Lower lobe of right lung (tissue), 2 donors: ENCODE measurements at regions not wholly inside any gene's neighbourhood (a gene's known extent, or its start where the extent isn't known, plus 50 kb on each side); places are given as distances from the start of the nearest gene placed in this dataset.

ENCODE experiments used
- ATAC-seq, 2 donors: fragments of 200-7000 bp; cut with Tn5 transposase; one replicate each; pipeline ENCODE4 v1.9.1; 2020 to 2022; ENCODE audit warnings: mild to moderate bottlenecking in 2 of 2, moderate library complexity in 2 of 2
- DNase-seq: peaks from one replicate; pipeline ENCODE4 v3.0.0-alpha.2; 2020
- H3K27ac ChIP-seq: fragments of 200-600 bp; one replicate; pipeline ENCODE4 v1.8.0; 2022
- H3K27me3 ChIP-seq: fragments of 200-600 bp; one replicate; pipeline ENCODE4 v1.8.0; 2022; ENCODE audit warnings: low read depth
- H3K36me3 ChIP-seq: fragments of 200-600 bp; one replicate; pipeline ENCODE4 v1.8.0; 2022; ENCODE audit warnings: mild to moderate bottlenecking
- H3K4me1 ChIP-seq: fragments of 200-600 bp; one replicate; pipeline ENCODE4 v1.8.0; 2022
- H3K4me3 ChIP-seq: fragments of 200-600 bp; one replicate; pipeline ENCODE4 v1.8.0; 2022; ENCODE audit warnings: mild to moderate bottlenecking
- H3K9me3 ChIP-seq: fragments of 200-600 bp; one replicate; pipeline ENCODE4 v1.8.0; 2022
- intact Hi-C: fragments of 100-400 bp; cut with DNase I; formaldehyde crosslinking; loops from one replicate; pipeline ENCODE4 v1.11.0; 2022
- TF ChIP-seq, protein P1 (sequence below): fragments of 200-600 bp; IDR thresholded peaks from one replicate; pipeline ENCODE4 v1.8.0; 2022; ENCODE audit warnings: antibody characterized with exemption, mild to moderate bottlenecking
- donor health status: DM: no; HTN: yes; CAD: no; lungs with severe emphysema.

DNA sequence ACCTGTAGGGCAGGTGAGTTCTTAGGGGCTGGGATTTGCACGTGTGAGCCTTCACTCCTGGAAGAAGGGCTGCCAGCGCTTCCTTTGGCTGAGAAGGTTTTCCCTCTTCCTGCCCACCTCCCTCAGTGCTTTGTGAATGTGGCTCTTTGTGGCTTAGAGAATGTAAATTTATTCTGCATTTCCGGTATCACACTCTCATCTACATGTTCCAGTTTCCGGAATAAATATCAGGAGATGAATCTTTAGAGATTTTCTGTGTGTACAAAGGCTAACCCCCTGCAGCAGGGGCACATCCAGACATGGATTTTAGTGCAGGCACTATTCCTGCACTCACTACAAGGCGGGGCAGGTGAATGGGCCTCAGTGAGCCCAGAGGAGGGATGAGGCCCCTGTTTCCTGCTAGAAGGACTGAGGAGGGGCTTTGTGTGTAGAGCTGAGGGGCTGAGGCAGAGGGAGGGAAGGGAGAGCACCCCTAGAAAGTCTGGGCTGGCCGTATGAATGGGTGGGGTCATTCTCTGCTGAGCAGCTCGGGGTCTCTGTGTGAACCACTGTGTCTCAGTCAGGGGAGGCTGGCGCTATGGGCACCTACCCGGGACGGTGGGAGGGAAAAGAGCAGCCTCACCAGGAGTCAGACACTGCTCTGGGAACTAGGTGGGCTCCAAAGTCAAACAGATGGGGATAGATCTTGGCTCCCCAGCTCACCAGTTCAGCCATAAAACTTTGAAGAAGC lies 207.5 kb downstream of the MATN1 start:
- no peak for ATAC-seq
- H3K4me1 ChIP-seq: no peaks in the 10 kb centered on the region
- no peaks in the 10 kb centered on the region for H3K9me3 ChIP-seq
- TF ChIP-seq, protein P1, sequence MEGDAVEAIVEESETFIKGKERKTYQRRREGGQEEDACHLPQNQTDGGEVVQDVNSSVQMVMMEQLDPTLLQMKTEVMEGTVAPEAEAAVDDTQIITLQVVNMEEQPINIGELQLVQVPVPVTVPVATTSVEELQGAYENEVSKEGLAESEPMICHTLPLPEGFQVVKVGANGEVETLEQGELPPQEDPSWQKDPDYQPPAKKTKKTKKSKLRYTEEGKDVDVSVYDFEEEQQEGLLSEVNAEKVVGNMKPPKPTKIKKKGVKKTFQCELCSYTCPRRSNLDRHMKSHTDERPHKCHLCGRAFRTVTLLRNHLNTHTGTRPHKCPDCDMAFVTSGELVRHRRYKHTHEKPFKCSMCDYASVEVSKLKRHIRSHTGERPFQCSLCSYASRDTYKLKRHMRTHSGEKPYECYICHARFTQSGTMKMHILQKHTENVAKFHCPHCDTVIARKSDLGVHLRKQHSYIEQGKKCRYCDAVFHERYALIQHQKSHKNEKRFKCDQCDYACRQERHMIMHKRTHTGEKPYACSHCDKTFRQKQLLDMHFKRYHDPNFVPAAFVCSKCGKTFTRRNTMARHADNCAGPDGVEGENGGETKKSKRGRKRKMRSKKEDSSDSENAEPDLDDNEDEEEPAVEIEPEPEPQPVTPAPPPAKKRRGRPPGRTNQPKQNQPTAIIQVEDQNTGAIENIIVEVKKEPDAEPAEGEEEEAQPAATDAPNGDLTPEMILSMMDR: no peak
- H3K27ac ChIP-seq: no peak overlapping the region
- peaks cover 8% of the 10 kb centered on the region for H3K27me3 ChIP-seq
- no peak overlapping the region for H3K4me3 ChIP-seq
- intact Hi-C loops: no loop called here
- no peaks in the 10 kb centered on the region for H3K36me3 ChIP-seq
- no peak for DNase-seq

DNA sequence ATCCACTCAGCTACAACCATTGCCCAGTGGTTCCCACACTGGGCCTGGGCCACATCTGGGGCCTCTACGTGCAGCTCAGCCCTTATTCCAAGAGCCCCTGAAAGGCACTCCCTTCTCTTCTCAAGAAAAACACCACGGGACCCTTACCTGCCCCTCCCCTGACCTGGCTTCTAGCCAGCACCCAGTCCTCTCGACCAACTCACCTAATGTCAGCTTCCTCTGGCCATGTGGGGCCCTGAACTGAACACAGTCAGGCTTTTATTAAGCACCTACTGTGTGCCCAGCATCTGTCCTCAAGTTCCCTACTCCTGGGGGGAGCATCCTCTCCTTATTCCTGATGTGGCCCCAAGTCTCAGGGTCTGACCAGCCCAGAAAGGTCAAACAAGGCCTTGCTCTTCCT lies 208.4 kb downstream of the MATN1 start:
- H3K36me3 ChIP-seq: no peaks in the 10 kb centered on the region
- DNase-seq (no peak), ATAC-seq (no peak)
- H3K9me3 ChIP-seq: no peaks in the 10 kb centered on the region
- H3K4me3 ChIP-seq: no peak overlapping the region
- H3K4me1 ChIP-seq: no peaks in the 10 kb centered on the region
- TF ChIP-seq, protein P1: no peak
- intact Hi-C loops: no loop called here
- no peak overlapping the region for H3K27ac ChIP-seq
- peaks cover 8% of the 10 kb centered on the region for H3K27me3 ChIP-seq

DNA sequence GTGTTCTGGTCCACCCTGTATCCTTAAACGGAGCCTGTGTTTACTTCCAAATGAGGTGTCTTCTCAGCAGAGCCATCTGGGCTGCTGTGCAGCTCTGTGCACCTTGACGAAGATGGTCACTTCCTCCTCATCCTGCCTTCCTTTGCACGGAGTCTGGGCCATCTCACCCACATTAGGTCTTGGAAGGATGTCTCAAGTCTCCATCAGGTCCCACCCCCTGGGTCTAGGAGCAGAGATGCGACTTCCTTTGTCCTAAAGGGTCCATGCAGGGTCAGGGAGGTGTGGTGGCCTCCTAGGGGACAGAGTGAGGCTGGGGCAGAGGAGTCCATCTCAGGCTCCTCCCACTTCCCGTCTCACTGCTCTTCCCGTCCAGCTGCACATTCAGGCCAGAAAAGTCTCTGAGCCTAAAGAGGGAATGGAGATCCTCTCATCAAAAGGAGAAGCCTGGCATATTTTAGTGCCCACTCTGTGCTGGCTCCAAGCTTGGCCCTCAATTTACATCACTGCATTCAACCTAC lies 209.2 kb downstream of the MATN1 start:
- no peak for DNase-seq
- TF ChIP-seq, protein P1: no peak
- intact Hi-C loops: no loop called here

DNA sequence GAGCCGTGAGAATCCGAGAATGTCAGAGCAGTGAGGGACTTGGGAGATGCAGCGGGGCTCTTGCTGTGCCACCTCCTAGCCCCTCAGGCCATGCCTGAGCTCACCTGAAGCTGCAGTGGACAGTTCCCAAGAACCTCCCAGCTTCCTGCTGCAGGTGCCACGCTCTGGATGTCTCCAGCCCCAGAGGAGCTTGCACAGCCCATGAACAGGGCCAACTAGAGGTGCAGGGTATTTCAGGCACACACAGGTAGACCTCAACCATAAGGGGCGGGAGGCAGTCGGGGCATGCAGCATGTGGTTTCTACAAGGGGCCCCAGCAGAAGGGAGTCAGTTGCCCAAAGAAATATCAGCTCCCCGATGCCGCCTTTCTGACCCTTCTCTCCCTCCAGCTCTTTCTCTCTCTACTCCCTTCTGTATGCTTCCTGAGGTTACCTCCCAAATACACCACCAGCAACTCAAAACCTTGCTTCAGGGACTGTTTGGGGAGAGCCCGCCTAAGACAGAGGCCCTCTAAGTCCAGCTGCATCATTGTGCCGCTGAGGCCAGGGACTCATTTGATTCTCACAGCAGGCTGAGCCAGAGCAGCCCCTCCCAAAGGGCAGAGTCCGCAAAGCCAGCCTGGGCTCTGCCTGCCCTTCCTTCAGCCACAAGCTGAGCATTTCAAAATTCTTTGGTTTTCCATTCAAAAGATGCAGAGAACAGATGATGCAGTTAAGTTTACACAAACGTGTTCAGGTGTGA lies 209.8 kb downstream of the MATN1 start:
- Histone ChIP-seq H3K27me3 (peaks cover 18% of the 10 kb centered on the region), H3K4me3 (no peak overlapping the region), H3K9me3 (no peaks in the 10 kb centered on the region), H3K4me1 (no peaks in the 10 kb centered on the region), H3K36me3 (no peaks in the 10 kb centered on the region), H3K27ac (no peak overlapping the region)
- TF ChIP-seq, protein P1: no peak
- intact Hi-C loops: no loop called here
- no peak for ATAC-seq
- no peak for DNase-seq

More for the DNA sequence above, 209.2 kb downstream of the MATN1 start:
- H3K4me1 ChIP-seq: no peaks in the 10 kb centered on the region
- no peak overlapping the region for H3K4me3 ChIP-seq
- H3K27ac ChIP-seq: no peak overlapping the region
- H3K36me3 ChIP-seq: no peaks in the 10 kb centered on the region
- H3K27me3 ChIP-seq: peaks cover 12% of the 10 kb centered on the region
- ATAC-seq: no peak
- H3K9me3 ChIP-seq: no peaks in the 10 kb centered on the region

DNA sequence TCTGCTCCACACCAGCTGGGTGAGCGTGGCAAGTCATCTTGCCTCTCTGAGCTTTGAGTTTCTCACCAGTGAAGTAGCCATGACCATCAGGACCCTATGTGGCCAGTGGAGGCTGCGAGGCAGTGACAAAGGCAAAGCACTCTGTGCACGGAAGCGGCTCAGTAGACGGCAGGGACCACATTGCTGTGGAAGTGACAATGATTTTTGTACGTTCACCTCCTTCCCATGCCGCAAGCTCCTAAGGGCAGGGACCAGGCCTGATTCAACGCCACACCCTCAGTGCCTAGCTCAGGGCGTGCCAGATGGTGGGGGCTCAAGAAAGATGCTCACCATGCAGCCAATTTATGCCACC lies 210.5 kb downstream of the MATN1 start:
- DNase-seq (no peak), ATAC-seq (no peak)
- Histone ChIP-seq H3K27ac (no peak overlapping the region), H3K36me3 (no peaks in the 10 kb centered on the region), H3K4me3 (no peak overlapping the region), H3K9me3 (no peaks in the 10 kb centered on the region), H3K27me3 (peaks cover 20% of the 10 kb centered on the region), H3K4me1 (no peaks in the 10 kb centered on the region)
- TF ChIP-seq, protein P1: no peak
- intact Hi-C loops: no loop called here
